Astrocyte (in vitro differentiated cells and primary cell): ENCODE measurements at regions not wholly inside any gene's neighbourhood (a gene's known extent, or its start where the extent isn't known, plus 50 kb on each side); places are given as distances from the start of the nearest gene placed in this dataset.
"Not testable (repeated sequence)": the region's sequence is repeated elsewhere in the genome, so short reads cannot be mapped to it uniquely, and the experiment has no call there.

Source experiments
- DNase-seq: peaks from one replicate; pipeline ENCODE4 v3.0.0-alpha.2; 2010; ENCODE audit warnings: low read depth
- FAIRE-seq: peaks from 2 replicates; lab custom pipeline; 2011; peaks lifted over from hg19 to GRCh38; lab: Jason Lieb, UNC
- H2AFZ ChIP-seq: 2 replicates; pipeline ENCODE4 v1.6.0; 2012; ENCODE audit warnings: low read depth, low read length, inconsistent platforms
- H3K27ac ChIP-seq: 2 replicates; pipeline ENCODE4 v1.5.1; 2011; ENCODE audit warnings: low read depth, low read length, inconsistent platforms
- H3K27me3 ChIP-seq: 2 replicates; pipeline ENCODE4 v1.6.0; 2011; ENCODE audit warnings: low read length, inconsistent platforms; ENCODE audit not compliant: insufficient read depth
- H3K36me3 ChIP-seq: 2 replicates; pipeline ENCODE4 v1.5.1; 2011; ENCODE audit warnings: low read length, inconsistent platforms; ENCODE audit not compliant: insufficient read depth
- H3K4me1 ChIP-seq: 2 replicates; pipeline ENCODE4 v1.5.1; 2011; ENCODE audit warnings: low read length, inconsistent platforms; ENCODE audit not compliant: insufficient read depth
- H3K4me2 ChIP-seq: 2 replicates; pipeline ENCODE4 v1.6.0; 2012; ENCODE audit warnings: low read length, inconsistent platforms
- H3K4me3 ChIP-seq: 2 replicates; pipeline ENCODE4 v1.5.1; 2011; ENCODE audit warnings: low read depth, mild to moderate bottlenecking, low read length, inconsistent platforms; ENCODE audit not compliant: insufficient read depth
- H3K79me2 ChIP-seq: 2 replicates; pipeline ENCODE4 v1.6.0; 2012; ENCODE audit warnings: mild to moderate bottlenecking, low read length, inconsistent platforms; ENCODE audit not compliant: insufficient read depth
- H3K9ac ChIP-seq: 2 replicates; pipeline ENCODE4 v1.6.0; 2012; ENCODE audit warnings: mild to moderate bottlenecking, low read length, inconsistent platforms
- H3K9me3 ChIP-seq: 2 replicates; pipeline ENCODE4 v1.5.1; 2012; ENCODE audit warnings: low read depth, mild to moderate bottlenecking, low read length, inconsistent platforms; ENCODE audit not compliant: insufficient read depth
- H4K20me1 ChIP-seq: 2 replicates; pipeline ENCODE4 v1.6.0; 2012; ENCODE audit warnings: low read length, inconsistent platforms; ENCODE audit not compliant: insufficient read depth
- H3K27ac Mint-ChIP-seq: one replicate; pipeline ENCODE4 v1.8.0; 2021; ENCODE audit warnings: mild to moderate bottlenecking, mixed read lengths; ENCODE audit not compliant: unreplicated experiment
- H3K27me3 Mint-ChIP-seq: one replicate; pipeline ENCODE4 v1.8.0; 2021; ENCODE audit warnings: low read depth, mixed read lengths; ENCODE audit not compliant: unreplicated experiment
- H3K36me3 Mint-ChIP-seq: one replicate; pipeline ENCODE4 v1.8.0; 2021; ENCODE audit warnings: low read depth, mixed read lengths; ENCODE audit not compliant: unreplicated experiment
- H3K4me1 Mint-ChIP-seq: one replicate; pipeline ENCODE4 v1.8.0; 2021; ENCODE audit warnings: low read depth, mixed read lengths; ENCODE audit not compliant: unreplicated experiment
- H3K4me3 Mint-ChIP-seq: one replicate; pipeline ENCODE4 v1.8.0; 2021; ENCODE audit warnings: mild to moderate bottlenecking, moderate library complexity, mixed read lengths; ENCODE audit not compliant: unreplicated experiment
- H3K9me3 Mint-ChIP-seq: one replicate; pipeline ENCODE4 v1.8.0; 2021; ENCODE audit warnings: mild to moderate bottlenecking, mixed read lengths; ENCODE audit not compliant: unreplicated experiment
- EZH2 ChIP-seq: IDR thresholded peaks from 2 replicates; pipeline ENCODE4 v1.6.1; 2012; ENCODE audit warnings: mild to moderate bottlenecking, low read length, inconsistent platforms; ENCODE audit not compliant: insufficient read depth
- TF ChIP-seq, protein P1 (sequence below): IDR thresholded peaks from 2 replicates; pipeline ENCODE4 v1.5.1; 2011; ENCODE audit warnings: low read depth, mild to moderate bottlenecking, inconsistent platforms, low read length, moderate library complexity; ENCODE audit not compliant: insufficient read depth

DNA sequence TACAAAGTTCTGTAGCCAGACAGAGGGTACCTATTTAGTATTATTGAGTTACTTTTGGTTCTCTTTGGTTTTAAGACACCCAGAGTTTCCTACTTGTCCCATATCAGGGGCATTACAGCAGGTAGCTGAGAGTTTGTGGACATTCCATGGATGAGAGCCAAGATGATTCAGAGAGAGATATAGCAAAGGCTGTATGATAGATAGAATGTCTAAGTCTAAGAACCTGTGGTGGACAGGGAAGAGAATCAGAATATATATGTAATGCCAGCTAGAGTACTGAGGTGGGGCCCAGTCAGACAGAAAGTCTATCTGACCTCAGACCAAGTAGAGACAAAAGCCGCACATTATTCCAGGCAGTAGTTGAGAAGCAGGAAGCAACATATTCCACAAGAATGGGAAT is 471.8 kb upstream of the CHD1 start:
- H3K4me3 Mint-ChIP-seq, H2AFZ ChIP-seq, H4K20me1 ChIP-seq, H3K27me3 ChIP-seq, H3K27me3 Mint-ChIP-seq, H3K4me1 ChIP-seq, H3K4me3 ChIP-seq, H3K9me3 Mint-ChIP-seq, H3K9me3 ChIP-seq, H3K36me3 ChIP-seq, H3K27ac Mint-ChIP-seq, H3K79me2 ChIP-seq, H3K36me3 Mint-ChIP-seq, H3K4me2 ChIP-seq, FAIRE-seq: not testable (repeated sequence)
- peaks cover 16% of the 10 kb centered on the region for H3K4me1 Mint-ChIP-seq
- H3K9ac ChIP-seq, result peak overlapping the region; percentile 14
- H3K27ac ChIP-seq, result peak overlapping the region; percentile 26
- DNase-seq, result peak; percentile 7

DNA sequence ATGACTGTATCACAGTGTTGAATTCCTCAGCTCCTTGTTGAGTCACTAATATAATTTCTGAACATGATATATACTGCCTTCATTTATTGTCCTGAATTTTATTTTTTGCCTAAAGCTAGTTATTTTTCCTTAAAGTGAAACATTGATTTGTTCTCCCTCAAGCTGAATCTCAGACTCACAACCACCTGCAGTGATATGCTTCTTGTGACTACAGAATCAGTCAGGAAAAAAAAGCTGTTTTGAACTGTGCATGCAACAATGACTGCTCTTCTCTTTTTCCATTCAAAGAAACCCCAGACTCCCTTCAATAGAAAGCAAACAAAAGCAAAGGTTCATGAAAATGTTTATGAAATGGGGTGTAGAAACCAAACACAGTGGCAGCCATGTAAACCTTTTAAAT is 470.2 kb upstream of the CHD1 start:
- Histone ChIP-seq H3K9ac (no peak overlapping the region), H3K27me3 (no peaks in the 10 kb centered on the region), H3K9me3 (no peaks in the 10 kb centered on the region), H3K27ac (no peak overlapping the region), H3K4me2 (no peak overlapping the region), H3K4me3 (no peak overlapping the region), H3K4me1 (peaks cover 3% of the 10 kb centered on the region), H2AFZ (no peak overlapping the region), H3K36me3 (no peaks in the 10 kb centered on the region), H3K79me2 (no peaks in the 10 kb centered on the region), H4K20me1 (no peaks in the 10 kb centered on the region)
- Mint-ChIP-seq H3K4me1 (peaks cover 16% of the 10 kb centered on the region), H3K9me3 (peaks cover 7% of the 10 kb centered on the region), H3K4me3 (no peak overlapping the region), H3K27me3 (no peaks in the 10 kb centered on the region), H3K36me3 (no peaks in the 10 kb centered on the region), H3K27ac (peak overlapping the region; percentile 20)
- TF ChIP-seq, protein P1, sequence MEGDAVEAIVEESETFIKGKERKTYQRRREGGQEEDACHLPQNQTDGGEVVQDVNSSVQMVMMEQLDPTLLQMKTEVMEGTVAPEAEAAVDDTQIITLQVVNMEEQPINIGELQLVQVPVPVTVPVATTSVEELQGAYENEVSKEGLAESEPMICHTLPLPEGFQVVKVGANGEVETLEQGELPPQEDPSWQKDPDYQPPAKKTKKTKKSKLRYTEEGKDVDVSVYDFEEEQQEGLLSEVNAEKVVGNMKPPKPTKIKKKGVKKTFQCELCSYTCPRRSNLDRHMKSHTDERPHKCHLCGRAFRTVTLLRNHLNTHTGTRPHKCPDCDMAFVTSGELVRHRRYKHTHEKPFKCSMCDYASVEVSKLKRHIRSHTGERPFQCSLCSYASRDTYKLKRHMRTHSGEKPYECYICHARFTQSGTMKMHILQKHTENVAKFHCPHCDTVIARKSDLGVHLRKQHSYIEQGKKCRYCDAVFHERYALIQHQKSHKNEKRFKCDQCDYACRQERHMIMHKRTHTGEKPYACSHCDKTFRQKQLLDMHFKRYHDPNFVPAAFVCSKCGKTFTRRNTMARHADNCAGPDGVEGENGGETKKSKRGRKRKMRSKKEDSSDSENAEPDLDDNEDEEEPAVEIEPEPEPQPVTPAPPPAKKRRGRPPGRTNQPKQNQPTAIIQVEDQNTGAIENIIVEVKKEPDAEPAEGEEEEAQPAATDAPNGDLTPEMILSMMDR, result no peak
- no peak for TF ChIP-seq EZH2
- DNase-seq (no peak), FAIRE-seq (no peak)

DNA sequence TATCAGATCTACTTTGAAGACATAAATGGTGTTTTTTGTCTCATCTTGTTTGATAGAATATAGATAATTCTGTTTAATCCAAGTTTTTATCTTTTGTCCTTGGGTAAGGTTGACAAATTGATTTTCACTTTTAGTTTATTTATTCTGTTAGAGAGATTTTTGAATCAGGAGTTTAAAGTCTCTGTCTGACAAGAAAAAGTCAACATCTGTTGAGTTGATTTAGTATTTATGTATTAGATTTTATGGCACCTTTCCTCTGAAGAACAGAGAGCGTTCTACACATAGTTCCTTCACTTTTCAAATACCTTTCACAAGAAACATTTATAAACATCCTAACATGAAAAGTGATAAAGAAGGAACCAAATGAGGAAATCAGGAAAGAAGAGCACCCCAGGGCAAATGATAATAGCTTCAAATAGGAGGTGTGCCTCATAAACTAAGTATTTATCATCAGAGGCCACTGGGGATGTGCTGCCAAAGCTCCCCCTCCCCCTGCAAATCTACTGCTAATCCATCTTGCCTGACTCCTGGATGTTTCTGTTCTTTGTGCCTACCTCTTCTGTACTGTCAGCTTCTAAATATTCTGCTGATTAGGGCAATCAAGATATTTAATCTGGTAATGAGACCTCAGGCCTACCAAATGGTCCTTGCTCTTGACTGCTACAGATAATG is 457.7 kb upstream of the CHD1 start:
- Mint-ChIP-seq H3K9me3 (peaks cover 6% of the 10 kb centered on the region), H3K27me3 (no peaks in the 10 kb centered on the region), H3K27ac (no peak overlapping the region), H3K36me3 (no peaks in the 10 kb centered on the region), H3K4me3 (no peak overlapping the region), H3K4me1 (no peaks in the 10 kb centered on the region)
- H3K9ac ChIP-seq, result no peak overlapping the region
- no peak overlapping the region for H3K4me2 ChIP-seq
- H3K27ac ChIP-seq, result no peak overlapping the region
- no peaks in the 10 kb centered on the region for H3K27me3 ChIP-seq
- H3K4me3 ChIP-seq, result no peak overlapping the region
- DNase-seq (no peak), FAIRE-seq (no peak)
- H3K36me3 ChIP-seq, result no peaks in the 10 kb centered on the region
- H3K9me3 ChIP-seq, result no peaks in the 10 kb centered on the region
- H3K79me2 ChIP-seq, result no peaks in the 10 kb centered on the region
- no peaks in the 10 kb centered on the region for H4K20me1 ChIP-seq
- no peak for TF ChIP-seq EZH2
- TF ChIP-seq, protein P1, result no peak
- H3K4me1 ChIP-seq, result no peaks in the 10 kb centered on the region
- H2AFZ ChIP-seq, result no peak overlapping the region
